H1 (cell line): ENCODE measurements at regions not wholly inside any gene's neighbourhood (a gene's known extent, or its start where the extent isn't known, plus 50 kb on each side); places are given as distances from the start of the nearest gene placed in this dataset.

Experiments
- CBX5 ChIP-seq: fragments of 300-800, 300-1000 bp; sonication (generic); IDR thresholded peaks from 2 replicates; pipeline ENCODE4 v1.7.1; 2016; ENCODE audit warnings: antibody characterized with exemption, low read length, low read depth
- TF ChIP-seq, protein P1 (sequence below): fragments of 300-600 bp; sonication (generic); IDR thresholded peaks from 2 replicates; pipeline ENCODE4 v1.7.1; 2012; ENCODE audit warnings: low read length, moderate library complexity, mild to moderate bottlenecking, inconsistent platforms; ENCODE audit not compliant: insufficient replicate concordance

DNA sequence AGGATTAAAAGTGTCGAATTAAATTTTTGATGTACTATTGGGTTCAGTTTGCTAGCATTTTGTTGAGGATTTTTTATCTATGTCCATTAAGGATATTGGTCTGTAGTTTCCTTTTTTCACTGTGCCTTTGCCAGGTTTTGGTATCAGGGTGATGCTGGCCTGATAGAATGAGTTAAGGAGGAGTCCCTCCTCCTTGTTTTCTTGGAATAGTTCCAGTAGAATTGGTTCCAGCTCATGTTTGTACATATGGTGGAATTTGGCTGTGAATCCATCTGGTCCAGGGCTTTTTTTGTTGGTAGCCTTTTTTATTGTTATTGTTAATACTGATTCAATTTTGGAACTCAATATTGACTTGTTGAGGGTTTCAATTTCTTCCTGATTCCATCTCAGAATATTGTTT, 141.8 kb downstream of the SIM1 start (continued):
- TF ChIP-seq, protein P1, sequence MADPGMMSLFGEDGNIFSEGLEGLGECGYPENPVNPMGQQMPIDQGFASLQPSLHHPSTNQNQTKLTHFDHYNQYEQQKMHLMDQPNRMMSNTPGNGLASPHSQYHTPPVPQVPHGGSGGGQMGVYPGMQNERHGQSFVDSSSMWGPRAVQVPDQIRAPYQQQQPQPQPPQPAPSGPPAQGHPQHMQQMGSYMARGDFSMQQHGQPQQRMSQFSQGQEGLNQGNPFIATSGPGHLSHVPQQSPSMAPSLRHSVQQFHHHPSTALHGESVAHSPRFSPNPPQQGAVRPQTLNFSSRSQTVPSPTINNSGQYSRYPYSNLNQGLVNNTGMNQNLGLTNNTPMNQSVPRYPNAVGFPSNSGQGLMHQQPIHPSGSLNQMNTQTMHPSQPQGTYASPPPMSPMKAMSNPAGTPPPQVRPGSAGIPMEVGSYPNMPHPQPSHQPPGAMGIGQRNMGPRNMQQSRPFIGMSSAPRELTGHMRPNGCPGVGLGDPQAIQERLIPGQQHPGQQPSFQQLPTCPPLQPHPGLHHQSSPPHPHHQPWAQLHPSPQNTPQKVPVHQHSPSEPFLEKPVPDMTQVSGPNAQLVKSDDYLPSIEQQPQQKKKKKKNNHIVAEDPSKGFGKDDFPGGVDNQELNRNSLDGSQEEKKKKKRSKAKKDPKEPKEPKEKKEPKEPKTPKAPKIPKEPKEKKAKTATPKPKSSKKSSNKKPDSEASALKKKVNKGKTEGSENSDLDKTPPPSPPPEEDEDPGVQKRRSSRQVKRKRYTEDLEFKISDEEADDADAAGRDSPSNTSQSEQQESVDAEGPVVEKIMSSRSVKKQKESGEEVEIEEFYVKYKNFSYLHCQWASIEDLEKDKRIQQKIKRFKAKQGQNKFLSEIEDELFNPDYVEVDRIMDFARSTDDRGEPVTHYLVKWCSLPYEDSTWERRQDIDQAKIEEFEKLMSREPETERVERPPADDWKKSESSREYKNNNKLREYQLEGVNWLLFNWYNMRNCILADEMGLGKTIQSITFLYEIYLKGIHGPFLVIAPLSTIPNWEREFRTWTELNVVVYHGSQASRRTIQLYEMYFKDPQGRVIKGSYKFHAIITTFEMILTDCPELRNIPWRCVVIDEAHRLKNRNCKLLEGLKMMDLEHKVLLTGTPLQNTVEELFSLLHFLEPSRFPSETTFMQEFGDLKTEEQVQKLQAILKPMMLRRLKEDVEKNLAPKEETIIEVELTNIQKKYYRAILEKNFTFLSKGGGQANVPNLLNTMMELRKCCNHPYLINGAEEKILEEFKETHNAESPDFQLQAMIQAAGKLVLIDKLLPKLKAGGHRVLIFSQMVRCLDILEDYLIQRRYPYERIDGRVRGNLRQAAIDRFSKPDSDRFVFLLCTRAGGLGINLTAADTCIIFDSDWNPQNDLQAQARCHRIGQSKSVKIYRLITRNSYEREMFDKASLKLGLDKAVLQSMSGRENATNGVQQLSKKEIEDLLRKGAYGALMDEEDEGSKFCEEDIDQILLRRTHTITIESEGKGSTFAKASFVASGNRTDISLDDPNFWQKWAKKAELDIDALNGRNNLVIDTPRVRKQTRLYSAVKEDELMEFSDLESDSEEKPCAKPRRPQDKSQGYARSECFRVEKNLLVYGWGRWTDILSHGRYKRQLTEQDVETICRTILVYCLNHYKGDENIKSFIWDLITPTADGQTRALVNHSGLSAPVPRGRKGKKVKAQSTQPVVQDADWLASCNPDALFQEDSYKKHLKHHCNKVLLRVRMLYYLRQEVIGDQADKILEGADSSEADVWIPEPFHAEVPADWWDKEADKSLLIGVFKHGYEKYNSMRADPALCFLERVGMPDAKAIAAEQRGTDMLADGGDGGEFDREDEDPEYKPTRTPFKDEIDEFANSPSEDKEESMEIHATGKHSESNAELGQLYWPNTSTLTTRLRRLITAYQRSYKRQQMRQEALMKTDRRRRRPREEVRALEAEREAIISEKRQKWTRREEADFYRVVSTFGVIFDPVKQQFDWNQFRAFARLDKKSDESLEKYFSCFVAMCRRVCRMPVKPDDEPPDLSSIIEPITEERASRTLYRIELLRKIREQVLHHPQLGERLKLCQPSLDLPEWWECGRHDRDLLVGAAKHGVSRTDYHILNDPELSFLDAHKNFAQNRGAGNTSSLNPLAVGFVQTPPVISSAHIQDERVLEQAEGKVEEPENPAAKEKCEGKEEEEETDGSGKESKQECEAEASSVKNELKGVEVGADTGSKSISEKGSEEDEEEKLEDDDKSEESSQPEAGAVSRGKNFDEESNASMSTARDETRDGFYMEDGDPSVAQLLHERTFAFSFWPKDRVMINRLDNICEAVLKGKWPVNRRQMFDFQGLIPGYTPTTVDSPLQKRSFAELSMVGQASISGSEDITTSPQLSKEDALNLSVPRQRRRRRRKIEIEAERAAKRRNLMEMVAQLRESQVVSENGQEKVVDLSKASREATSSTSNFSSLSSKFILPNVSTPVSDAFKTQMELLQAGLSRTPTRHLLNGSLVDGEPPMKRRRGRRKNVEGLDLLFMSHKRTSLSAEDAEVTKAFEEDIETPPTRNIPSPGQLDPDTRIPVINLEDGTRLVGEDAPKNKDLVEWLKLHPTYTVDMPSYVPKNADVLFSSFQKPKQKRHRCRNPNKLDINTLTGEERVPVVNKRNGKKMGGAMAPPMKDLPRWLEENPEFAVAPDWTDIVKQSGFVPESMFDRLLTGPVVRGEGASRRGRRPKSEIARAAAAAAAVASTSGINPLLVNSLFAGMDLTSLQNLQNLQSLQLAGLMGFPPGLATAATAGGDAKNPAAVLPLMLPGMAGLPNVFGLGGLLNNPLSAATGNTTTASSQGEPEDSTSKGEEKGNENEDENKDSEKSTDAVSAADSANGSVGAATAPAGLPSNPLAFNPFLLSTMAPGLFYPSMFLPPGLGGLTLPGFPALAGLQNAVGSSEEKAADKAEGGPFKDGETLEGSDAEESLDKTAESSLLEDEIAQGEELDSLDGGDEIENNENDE: no peak
- TF ChIP-seq CBX5: no peak
